GM19035 (cell line): ENCODE measurements at regions not wholly inside any gene's neighbourhood (a gene's known extent, or its start where the extent isn't known, plus 50 kb on each side); places are given as distances from the start of the nearest gene placed in this dataset.

Source experiments
- ATAC-seq: cut with Tn5 transposase; IDR thresholded peaks from one replicate; pipeline ENCODE4 v1.9.1; 2021; ENCODE audit not compliant: unreplicated experiment

GRCh38 chr14:25552826-25553225 lies 502.9 kb upstream of the STXBP6 start:
- no peak for ATAC-seq

GRCh38 chr14:25551674-25552073 lies 501.7 kb upstream of the STXBP6 start:
- no peak for ATAC-seq

GRCh38 chr14:25546826-25547225 lies 496.9 kb upstream of the STXBP6 start:
- ATAC-seq, result no peak

- no peak for ATAC-seq
Measured at GRCh38 chr14:25537846-25538455, 488.0 kb upstream of the STXBP6 start.

- ATAC-seq, result no peak
Measured at GRCh38 chr14:25526290-25526689, 476.3 kb upstream of the STXBP6 start.

GRCh38 chr14:25522926-25523325 lies 473.0 kb upstream of the STXBP6 start:
- no peak for ATAC-seq

- ATAC-seq, result no peak
Measured at GRCh38 chr14:25522116-25522515, 472.2 kb upstream of the STXBP6 start.

- ATAC-seq, result no peak
Measured at GRCh38 chr14:25521616-25522015, 471.7 kb upstream of the STXBP6 start.

GRCh38 chr14:25520821-25521220 lies 470.9 kb upstream of the STXBP6 start:
- no peak for ATAC-seq

- no peak for ATAC-seq
Measured at GRCh38 chr14:25518364-25518763, 468.4 kb upstream of the STXBP6 start.

- ATAC-seq, result no peak
Measured at GRCh38 chr14:25516838-25517237, 466.9 kb upstream of the STXBP6 start.

- no peak for ATAC-seq
Measured at GRCh38 chr14:25508845-25509244, 458.9 kb upstream of the STXBP6 start.

GRCh38 chr14:25501749-25502148 lies 451.8 kb upstream of the STXBP6 start:
- ATAC-seq, result no peak

GRCh38 chr14:25488961-25489360 lies 439.0 kb upstream of the STXBP6 start:
- no peak for ATAC-seq

GRCh38 chr14:25485381-25485780 lies 435.4 kb upstream of the STXBP6 start:
- ATAC-seq, result no peak

GRCh38 chr14:25484906-25485305 lies 435.0 kb upstream of the STXBP6 start:
- ATAC-seq, result no peak

- ATAC-seq, result no peak
Measured at GRCh38 chr14:25484235-25484634, 434.3 kb upstream of the STXBP6 start.

GRCh38 chr14:25477316-25478098 lies 427.6 kb upstream of the STXBP6 start:
- no peak for ATAC-seq

- no peak for ATAC-seq
Measured at GRCh38 chr14:25472700-25473099, 422.8 kb upstream of the STXBP6 start.

- ATAC-seq, result no peak
Measured at GRCh38 chr14:25464772-25465171, 414.8 kb upstream of the STXBP6 start.

- ATAC-seq, result no peak
Measured at GRCh38 chr14:25464078-25464477, 414.1 kb upstream of the STXBP6 start.

- ATAC-seq, result no peak
Measured at GRCh38 chr14:25463480-25463879, 413.5 kb upstream of the STXBP6 start.

GRCh38 chr14:25461780-25462179 lies 411.8 kb upstream of the STXBP6 start:
- ATAC-seq, result no peak
